Superior temporal gyrus (tissue), 1 donor: ENCODE measurements at regions not wholly inside any gene's neighbourhood (a gene's known extent, or its start where the extent isn't known, plus 50 kb on each side); places are given as distances from the start of the nearest gene placed in this dataset.
"Not testable (repeated sequence)": the region's sequence is repeated elsewhere in the genome, so short reads cannot be mapped to it uniquely, and the experiment has no call there.

ENCODE experiments used
- DNase-seq: peaks from one replicate; pipeline ENCODE4 v3.0.0-alpha.2; 2016; ENCODE audit errors: extremely low spot score

DNA sequence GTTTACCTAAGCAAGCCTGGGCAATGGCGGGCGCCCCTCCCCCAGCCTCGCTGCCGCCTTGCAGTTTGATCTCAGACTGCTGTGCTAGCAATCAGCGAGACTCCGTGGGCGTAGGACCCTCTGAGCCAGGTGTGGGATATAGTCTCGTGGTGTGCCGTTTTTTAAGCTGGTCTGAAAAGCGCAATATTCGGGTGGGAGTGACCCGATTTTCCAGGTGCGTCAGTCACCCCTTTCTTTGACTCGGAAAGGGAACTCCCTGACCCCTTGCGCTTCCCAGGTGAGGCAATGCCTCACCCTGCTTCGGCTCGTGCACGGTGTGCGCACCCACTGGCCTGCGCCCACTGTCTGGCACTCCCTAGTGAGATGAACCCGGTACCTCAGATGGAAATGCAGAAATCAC is 442.6 kb upstream of the MTPN start:
- not testable (repeated sequence) for DNase-seq

DNA sequence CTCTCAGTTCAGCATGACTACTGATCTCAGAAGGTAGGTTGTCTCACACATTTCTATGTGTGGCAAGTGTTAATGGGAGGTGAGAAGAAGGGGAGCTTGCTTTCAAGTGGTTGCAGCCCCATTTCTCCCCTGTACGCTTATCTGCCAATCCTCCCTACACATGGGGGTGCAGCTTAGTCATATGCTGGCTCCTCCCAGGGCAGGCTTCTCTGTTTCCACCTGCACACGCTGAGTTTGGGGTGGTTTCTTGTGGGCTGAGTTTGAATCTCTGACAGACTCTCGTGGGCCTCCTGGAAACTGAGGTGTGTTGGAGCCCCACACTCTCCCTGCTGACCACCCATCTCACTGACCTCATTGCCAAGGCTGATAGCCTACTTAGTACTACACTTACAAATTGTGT is 435.8 kb upstream of the MTPN start:
- DNase-seq = no peak

DNA sequence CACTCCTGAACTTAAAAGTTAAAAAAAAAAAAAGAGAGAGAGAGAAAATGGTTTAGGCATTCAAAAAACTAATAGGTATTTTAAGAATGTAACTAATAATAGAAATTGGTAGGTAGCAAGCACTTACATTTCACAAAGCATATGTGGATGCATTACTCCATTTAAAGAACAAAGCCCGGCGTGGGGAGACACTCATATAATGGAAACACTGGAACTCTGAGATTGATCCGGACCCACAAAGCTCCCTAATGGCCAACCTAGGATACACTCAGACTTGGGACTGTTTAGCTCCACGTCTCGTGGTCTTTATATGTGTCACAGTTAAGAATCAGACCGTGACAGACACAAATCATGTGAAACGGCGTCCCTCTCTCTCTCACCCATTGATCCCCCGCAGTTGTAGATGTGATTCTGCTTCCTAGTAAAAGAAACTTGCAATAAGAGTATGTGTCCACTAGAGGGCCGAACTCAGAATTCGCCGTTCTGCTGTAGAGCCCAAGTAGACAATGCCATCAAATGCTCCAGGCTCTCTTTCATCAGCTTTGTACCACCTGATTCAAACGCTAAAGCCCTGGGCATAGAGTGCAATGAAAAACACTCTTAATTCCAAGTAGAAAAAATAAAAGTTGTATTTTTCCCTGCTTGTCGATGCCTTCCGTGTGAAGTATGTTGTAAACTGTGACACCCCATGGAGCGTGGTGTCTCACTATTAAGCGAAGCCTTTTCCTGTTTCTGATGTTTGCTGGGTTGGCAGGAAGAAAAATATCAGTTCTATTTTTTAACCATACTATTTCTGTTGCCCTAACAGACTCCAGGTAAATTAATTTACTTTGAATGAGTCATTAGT is 429.0 kb upstream of the MTPN start:
- DNase-seq = peak; percentile 91

GRCh38 chr7:136403591-136403990 is 426.4 kb upstream of the MTPN start:
- DNase-seq = no peak

- DNase-seq = no peak
Observed at GRCh38 chr7:136400877-136401276, 423.7 kb upstream of the MTPN start.

- no peak for DNase-seq
Observed at GRCh38 chr7:136399385-136399784, 422.2 kb upstream of the MTPN start.

- DNase-seq = no peak
Observed at GRCh38 chr7:136392856-136393255, 415.7 kb upstream of the MTPN start.

GRCh38 chr7:136391371-136391770 is 414.2 kb upstream of the MTPN start:
- DNase-seq = no peak

GRCh38 chr7:136389933-136390332 is 412.8 kb upstream of the MTPN start:
- no peak for DNase-seq

GRCh38 chr7:136386876-136387275 is 409.7 kb upstream of the MTPN start:
- DNase-seq = no peak

GRCh38 chr7:136371409-136371808 is 394.2 kb upstream of the MTPN start:
- not testable (repeated sequence) for DNase-seq

- no peak for DNase-seq
Observed at GRCh38 chr7:136370137-136370536, 393.0 kb upstream of the MTPN start.

- DNase-seq = no peak
Observed at GRCh38 chr7:136369225-136369624, 392.1 kb upstream of the MTPN start.

- DNase-seq = no peak
Observed at GRCh38 chr7:136359333-136359903, 382.3 kb upstream of the MTPN start.

GRCh38 chr7:136353287-136353686 is 376.1 kb upstream of the MTPN start:
- DNase-seq = no peak

DNA sequence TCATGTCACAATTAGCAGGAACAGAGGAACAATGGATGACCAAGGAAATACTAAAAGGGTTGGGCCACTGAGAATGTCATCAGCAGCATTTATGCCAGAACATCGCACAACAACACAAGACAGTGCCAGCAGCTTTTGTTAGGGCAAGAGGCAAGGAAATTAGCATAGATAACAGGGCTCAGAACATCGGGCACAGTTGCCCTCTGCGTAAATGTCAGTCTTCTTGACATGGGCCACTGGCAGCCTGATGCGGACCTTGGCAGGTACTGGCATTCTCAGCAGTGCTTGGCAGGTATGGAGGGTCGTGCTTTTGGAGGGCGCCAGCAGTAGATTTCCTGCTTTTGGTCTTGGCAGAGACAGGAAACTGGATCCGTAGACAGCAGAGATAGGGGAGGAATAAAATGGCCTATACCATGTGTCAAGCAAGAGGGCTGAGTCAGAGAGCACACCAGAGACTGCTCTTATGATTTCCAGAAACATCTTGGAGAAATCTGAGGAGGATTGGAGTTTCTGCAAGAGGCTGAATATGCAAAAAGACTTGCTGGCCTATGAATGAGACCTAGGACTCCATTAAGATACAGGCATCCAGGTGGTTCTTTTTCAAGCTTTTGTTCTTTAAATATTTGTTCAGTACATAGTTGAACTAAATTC is 371.5 kb upstream of the MTPN start:
- DNase-seq = no peak

- DNase-seq = no peak
Observed at GRCh38 chr7:136348142-136348541, 371.0 kb upstream of the MTPN start.

DNA sequence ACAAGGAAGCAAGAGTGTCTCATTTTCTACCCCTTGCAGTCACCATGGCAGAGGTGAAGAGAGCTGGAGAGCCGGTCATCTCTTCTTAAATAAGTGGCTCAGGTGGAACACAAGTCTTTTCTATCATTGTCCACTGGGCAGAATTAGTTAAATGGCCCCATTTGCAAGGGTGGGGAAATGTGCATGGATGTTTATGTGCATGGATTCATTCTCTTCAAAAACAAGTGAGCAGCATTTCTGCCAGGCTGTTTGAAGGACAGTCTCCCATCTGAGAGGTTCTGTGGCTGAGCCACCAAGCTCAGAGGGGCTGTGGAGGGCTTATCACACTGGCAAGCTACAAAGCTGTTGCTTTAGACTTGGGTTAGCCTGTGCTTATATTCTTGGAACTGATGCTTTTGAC is 370.3 kb upstream of the MTPN start:
- no peak for DNase-seq

GRCh38 chr7:136342251-136342650 is 365.1 kb upstream of the MTPN start:
- DNase-seq = no peak

GRCh38 chr7:136339464-136339863 is 362.3 kb upstream of the MTPN start:
- DNase-seq = no peak

DNA sequence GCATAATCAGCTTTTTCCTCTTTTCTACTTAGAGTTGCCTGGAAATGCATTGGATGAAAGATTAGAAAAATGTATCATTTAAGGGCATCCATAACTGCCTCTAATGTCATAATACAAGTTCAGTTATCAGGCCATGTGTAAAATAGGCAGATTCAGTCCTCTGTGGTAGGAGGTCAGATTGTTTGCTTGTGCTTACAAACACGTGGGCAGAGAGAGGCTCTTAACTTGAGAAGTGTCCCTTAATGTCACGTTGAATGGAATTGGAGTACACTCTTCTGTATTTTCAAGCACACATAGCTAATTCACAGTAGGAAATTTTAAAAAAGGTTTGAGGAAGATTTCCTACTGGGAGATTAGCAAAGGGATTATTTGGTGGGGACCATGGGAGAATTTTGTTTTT is 359.8 kb upstream of the MTPN start:
- DNase-seq = no peak

GRCh38 chr7:136333636-136334035 is 356.5 kb upstream of the MTPN start:
- DNase-seq = no peak

DNA sequence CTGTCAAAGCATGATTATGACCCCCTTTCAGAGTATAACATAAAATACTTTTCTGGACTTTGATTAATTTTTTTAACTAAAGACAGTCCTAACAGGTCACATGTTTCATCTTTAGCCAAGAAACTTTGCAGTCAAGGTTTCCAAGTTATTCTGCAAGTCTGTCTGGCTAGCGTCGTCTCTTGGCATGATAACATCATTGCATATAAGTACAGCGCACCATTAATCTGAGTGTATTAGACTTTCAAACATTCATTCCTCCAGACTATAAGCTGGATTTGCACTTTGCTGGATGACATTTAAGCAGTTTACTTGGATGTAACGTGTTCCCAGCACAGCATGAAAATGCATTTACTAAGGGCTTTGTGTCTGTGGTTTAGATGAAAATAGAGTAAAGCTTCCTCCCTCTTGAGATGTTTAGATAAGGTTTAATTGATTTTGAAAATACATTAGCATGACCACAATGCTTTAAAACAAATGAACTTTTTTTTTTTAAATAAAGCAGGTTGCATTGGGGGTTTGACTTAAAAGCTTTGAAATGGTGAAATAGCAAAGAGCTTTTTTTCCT is 349.0 kb upstream of the MTPN start:
- DNase-seq = no peak
